D721Med (cell line): ENCODE measurements at regions not wholly inside any gene's neighbourhood (a gene's known extent, or its start where the extent isn't known, plus 50 kb on each side); places are given as distances from the start of the nearest gene placed in this dataset.
"Not testable (repeated sequence)": the region's sequence is repeated elsewhere in the genome, so short reads cannot be mapped to it uniquely, and the experiment has no call there.

ENCODE experiments used
- DNase-seq: peaks from one replicate; pipeline ENCODE4 v3.0.0; 2011; ENCODE audit warnings: low spot score; ENCODE audit not compliant: insufficient read length
- FAIRE-seq: peaks from 2 replicates; lab custom pipeline; 2011; peaks lifted over from hg19 to GRCh38; lab: Jason Lieb, UNC
- TF ChIP-seq, protein P1 (sequence below): IDR thresholded peaks from 2 replicates; pipeline ENCODE4 v1.5.1; 2012; ENCODE audit warnings: mild to moderate bottlenecking, control low read depth; ENCODE audit not compliant: insufficient read depth; ENCODE audit errors: missing control alignments

DNA sequence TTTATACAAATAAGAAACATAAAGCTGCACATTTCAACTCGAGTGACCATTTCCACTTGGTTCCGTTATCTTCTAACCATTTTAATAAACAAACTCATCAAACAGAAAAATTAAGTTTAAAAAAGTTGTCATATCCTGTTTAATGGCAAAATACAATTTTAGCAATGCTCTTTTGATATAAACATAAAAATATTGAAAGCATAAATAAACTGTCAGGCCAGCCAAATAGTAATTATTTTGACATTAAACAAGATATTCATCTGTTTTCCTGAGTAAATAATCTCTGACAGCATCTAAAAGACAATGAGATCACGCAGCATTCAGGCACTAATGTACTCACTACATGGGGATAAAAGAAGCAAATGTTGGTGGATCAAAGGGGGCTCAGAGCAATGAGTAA, 145.3 kb upstream of the ATP5MC3 start:
- TF ChIP-seq, protein P1, sequence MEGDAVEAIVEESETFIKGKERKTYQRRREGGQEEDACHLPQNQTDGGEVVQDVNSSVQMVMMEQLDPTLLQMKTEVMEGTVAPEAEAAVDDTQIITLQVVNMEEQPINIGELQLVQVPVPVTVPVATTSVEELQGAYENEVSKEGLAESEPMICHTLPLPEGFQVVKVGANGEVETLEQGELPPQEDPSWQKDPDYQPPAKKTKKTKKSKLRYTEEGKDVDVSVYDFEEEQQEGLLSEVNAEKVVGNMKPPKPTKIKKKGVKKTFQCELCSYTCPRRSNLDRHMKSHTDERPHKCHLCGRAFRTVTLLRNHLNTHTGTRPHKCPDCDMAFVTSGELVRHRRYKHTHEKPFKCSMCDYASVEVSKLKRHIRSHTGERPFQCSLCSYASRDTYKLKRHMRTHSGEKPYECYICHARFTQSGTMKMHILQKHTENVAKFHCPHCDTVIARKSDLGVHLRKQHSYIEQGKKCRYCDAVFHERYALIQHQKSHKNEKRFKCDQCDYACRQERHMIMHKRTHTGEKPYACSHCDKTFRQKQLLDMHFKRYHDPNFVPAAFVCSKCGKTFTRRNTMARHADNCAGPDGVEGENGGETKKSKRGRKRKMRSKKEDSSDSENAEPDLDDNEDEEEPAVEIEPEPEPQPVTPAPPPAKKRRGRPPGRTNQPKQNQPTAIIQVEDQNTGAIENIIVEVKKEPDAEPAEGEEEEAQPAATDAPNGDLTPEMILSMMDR: no peak
- FAIRE-seq (no peak), DNase-seq (no peak)

- not testable (repeated sequence) for FAIRE-seq, DNase-seq
Observed at GRCh38 chr2:175326164-175326563, 144.7 kb upstream of the ATP5MC3 start.

DNA sequence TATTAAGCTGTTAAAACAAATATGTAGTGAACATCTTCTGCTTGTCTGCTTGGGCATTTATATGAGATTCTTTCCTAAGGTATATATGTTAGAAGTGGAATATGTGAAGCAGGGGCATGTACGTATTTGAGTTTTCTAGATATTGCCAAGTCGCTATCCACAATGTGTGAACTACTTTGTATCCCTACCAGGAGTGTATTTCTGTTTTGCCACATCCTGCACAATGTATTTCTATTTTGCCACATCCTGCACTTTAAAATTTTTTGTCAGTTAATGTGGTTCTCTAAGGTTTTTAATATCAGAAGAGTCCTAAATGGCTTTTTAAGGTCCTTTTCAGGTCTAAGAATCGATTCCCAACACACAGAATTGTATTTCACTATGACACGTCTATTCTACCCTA, 141.7 kb upstream of the ATP5MC3 start:
- no peak for DNase-seq
- TF ChIP-seq, protein P1: no peak
- FAIRE-seq: no peak

DNA sequence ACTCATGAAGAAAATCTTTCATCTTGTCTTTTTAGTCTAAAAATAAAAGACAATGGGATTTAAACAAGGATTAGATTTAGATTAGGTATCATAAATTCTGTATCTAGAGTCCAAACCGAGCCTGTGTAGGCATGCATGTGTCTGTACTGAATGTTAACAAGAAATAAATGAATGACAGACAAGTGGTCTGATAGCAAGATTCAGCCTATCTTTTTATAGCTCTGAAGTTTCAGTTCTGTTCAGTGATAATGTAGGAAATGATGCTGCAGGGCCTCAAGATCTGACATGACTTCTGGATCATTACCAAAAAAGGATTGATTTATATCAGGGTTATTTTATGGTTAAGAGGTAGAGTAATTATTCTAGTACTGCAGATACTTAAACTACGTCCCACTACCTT, 137.0 kb upstream of the ATP5MC3 start:
- TF ChIP-seq, protein P1: no peak
- no peak for FAIRE-seq
- DNase-seq: no peak

DNA sequence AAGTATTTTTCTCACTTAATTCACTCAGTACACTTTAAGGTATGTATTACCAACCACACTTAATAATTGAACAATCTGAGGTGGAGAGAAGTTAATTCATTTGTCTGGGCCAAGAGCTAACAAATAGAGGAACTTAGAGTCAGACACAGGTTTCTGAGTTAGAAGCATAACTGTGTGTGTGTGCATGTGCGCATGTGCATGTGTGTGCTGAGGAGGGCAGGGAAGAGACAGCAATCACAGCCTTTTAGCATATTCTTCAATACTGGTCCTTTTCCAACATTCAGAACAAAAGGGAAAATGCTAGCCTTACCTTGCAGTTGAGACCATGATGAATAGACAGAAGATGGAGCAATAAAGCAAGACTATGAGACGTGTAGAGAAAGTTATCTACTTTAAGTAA, 136.2 kb upstream of the ATP5MC3 start:
- TF ChIP-seq, protein P1: no peak
- DNase-seq (no peak), FAIRE-seq (no peak)

DNA sequence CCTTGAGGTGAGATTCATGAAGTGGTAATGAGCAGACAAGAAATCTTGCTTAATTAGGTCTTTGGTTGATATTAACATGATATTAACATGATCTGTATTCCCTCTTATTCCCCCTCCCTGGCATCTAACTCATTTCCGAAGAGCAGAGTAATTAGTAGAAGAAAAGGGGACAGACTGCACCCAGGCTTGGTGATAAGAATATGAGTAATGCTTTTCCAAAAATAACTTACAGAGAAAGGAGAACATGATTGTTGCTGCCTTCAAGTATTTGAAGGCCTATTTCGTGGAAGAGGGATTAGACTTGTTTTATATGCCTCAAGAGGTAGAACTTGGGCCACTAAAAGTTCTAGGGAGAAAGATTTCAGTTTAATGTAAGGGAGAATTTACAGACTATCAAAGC, 130.6 kb upstream of the ATP5MC3 start:
- FAIRE-seq (no peak), DNase-seq (no peak)
- TF ChIP-seq, protein P1: no peak

DNA sequence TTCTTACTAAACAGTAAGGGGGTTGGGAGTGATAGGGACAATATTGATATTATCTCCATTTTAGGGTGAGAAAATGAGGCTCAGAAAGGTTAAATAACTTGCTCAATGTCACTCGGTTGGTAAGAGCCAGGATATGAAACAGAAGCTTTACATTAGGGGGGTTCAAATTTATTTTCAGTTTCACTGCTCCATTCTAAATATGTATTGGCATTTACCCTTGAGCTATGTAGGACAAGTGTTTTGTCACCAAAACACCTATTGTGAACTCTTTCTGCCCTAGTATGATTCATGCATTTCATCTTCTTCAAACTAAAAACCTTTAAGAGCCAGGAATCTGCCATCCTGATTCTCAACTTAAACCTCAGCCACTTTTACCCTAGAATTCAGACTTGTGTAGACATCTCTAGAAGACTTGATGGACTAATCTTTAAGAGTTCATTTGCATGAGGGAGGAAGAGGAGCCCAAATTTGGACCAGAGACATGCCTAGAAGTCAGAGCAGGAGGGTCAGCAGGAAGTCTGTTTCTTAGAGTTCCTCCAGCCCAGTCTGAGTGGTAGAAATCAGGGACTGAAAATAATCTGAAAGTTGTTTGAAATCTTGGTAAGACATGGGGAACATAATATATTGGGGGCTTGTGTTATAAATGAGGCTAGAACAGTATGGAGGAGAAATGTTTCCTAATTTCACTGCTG, 129.4 kb upstream of the ATP5MC3 start:
- DNase-seq (no peak), FAIRE-seq (no peak)
- TF ChIP-seq, protein P1: no peak
